NCI-H2029 treated with DMSO at 0.1 percent for 48 hours (cell line): ENCODE measurements at regions not wholly inside any gene's neighbourhood (a gene's known extent, or its start where the extent isn't known, plus 50 kb on each side); places are given as distances from the start of the nearest gene placed in this dataset.

Source experiments
- DNase-seq: peaks from one replicate; lab custom pipeline; 2025; lab: John Stamatoyannopoulos, UW

GRCh38 chr4:140213749-140214148 lies 59.8 kb upstream of the MAML3 start:
- no peak for DNase-seq

- DNase-seq = no peak
These were observed 59.1 kb upstream of the MAML3 start for GRCh38 chr4:140213116-140213515.

GRCh38 chr4:140212646-140213045 lies 58.7 kb upstream of the MAML3 start:
- DNase-seq = no peak

- no peak for DNase-seq
These were observed 58.2 kb upstream of the MAML3 start for GRCh38 chr4:140212194-140212593.

- DNase-seq = no peak
These were observed 57.7 kb upstream of the MAML3 start for GRCh38 chr4:140211693-140212092.

- no peak for DNase-seq
These were observed 57.2 kb upstream of the MAML3 start for GRCh38 chr4:140211161-140211560.

GRCh38 chr4:140208921-140209320 lies 54.9 kb upstream of the MAML3 start:
- DNase-seq = no peak
